ENCODE measurements at regions not wholly inside any gene's neighbourhood (a gene's known extent, or its start where the extent isn't known, plus 50 kb on each side); places are given as distances from the start of the nearest gene placed in this dataset.

DNA sequence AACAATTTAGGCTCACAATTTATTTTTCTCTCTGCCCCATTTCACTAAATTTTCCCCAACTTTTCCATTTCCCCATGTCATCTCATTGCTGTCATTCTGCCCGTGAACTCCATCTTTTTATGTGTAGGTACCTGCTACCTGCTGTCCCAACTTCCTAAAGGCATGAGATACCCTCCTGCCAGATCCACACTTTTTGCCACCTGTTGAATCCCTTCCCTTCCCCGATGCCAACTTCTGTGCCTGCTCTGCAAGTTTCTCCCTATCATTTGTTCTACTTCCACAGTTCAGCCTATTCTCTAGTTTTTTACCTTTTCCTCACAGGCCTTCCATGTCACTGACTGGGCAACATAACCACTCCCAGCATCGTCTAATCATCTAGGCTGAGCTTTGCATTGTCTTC is 607.5 kb upstream of the KLF12 start:
- TF ChIP-seq SMARCE1 (IDR thresholded peaks at IDR 0.05; ENCODE audit: borderline replicate concordance) (no peak), MXI1 (IDR thresholded peaks at IDR 0.05; ENCODE audit: borderline replicate concordance, low read depth, low read length) (no peak), GABPA (IDR thresholded peaks at IDR 0.05; ENCODE audit: low read depth, low read length) (no peak), GABPA (CRISPR knock-in tag; IDR thresholded peaks at IDR 0.05; ENCODE audit: low read depth) (no peak), GATAD2A (CRISPR knock-in tag; IDR thresholded peaks at IDR 0.05) (no peak), PAX8 (CRISPR knock-in tag; IDR thresholded peaks at IDR 0.05; ENCODE audit: borderline replicate concordance) (no peak), FOSL1 (CRISPR knock-in tag; IDR thresholded peaks at IDR 0.05; ENCODE audit: borderline replicate concordance) (no peak), NR2C2 (CRISPR knock-in tag; IDR thresholded peaks at IDR 0.05; ENCODE audit: borderline replicate concordance) (no peak), ZBTB8A (CRISPR knock-in tag; IDR thresholded peaks at IDR 0.05; ENCODE audit: borderline replicate concordance, low read depth) (no peak), ZKSCAN1 (IDR thresholded peaks at IDR 0.05; ENCODE audit: low read length) (no peak)
- TF ChIP-seq, protein P1, sequence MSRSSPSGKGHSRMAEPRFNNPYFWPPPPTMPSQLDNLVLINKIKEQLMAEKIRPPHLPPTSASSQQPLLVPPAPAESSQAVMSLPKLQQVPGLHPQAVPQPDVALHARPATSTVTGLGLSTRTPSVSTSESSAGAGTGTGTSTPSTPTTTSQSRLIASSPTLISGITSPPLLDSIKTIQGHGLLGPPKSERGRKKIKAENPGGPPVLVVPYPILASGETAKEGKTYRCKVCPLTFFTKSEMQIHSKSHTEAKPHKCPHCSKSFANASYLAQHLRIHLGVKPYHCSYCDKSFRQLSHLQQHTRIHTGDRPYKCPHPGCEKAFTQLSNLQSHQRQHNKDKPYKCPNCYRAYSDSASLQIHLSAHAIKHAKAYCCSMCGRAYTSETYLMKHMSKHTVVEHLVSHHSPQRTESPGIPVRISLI (CRISPR knock-in tag; IDR thresholded peaks at IDR 0.05; ENCODE audit: borderline replicate concordance), result no peak
- TF ChIP-seq, protein P2, sequence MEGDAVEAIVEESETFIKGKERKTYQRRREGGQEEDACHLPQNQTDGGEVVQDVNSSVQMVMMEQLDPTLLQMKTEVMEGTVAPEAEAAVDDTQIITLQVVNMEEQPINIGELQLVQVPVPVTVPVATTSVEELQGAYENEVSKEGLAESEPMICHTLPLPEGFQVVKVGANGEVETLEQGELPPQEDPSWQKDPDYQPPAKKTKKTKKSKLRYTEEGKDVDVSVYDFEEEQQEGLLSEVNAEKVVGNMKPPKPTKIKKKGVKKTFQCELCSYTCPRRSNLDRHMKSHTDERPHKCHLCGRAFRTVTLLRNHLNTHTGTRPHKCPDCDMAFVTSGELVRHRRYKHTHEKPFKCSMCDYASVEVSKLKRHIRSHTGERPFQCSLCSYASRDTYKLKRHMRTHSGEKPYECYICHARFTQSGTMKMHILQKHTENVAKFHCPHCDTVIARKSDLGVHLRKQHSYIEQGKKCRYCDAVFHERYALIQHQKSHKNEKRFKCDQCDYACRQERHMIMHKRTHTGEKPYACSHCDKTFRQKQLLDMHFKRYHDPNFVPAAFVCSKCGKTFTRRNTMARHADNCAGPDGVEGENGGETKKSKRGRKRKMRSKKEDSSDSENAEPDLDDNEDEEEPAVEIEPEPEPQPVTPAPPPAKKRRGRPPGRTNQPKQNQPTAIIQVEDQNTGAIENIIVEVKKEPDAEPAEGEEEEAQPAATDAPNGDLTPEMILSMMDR (CRISPR knock-in tag; IDR thresholded peaks at IDR 0.05), result no peak
